OCI-LY3 (cell line): ENCODE measurements at regions not wholly inside any gene's neighbourhood (a gene's known extent, or its start where the extent isn't known, plus 50 kb on each side); places are given as distances from the start of the nearest gene placed in this dataset.

Source experiments
- H2AFZ ChIP-seq: fragments of 200-600, 300-600 bp; shearing (Covaris generic); 2 replicates; pipeline ENCODE4 v1.6.0; 2014; ENCODE audit warnings: antibody characterized with exemption, low read depth, low read length
- H3K27ac ChIP-seq: fragments of 200-600, 300-600 bp; sonication (generic); 2 replicates; pipeline ENCODE4 v1.5.1; 2014; ENCODE audit warnings: mild to moderate bottlenecking, low read length, moderate library complexity, mixed read lengths
- H3K27me3 ChIP-seq: fragments of 200-600, 300-600 bp; sonication (generic); 2 replicates; pipeline ENCODE4 v1.6.1; 2014; ENCODE audit warnings: low read depth, low read length, mixed read lengths
- H3K36me3 ChIP-seq: fragments of 200-600, 300-600 bp; sonication (generic); replicated peaks from 2 replicates; pipeline ENCODE3; 2014; ENCODE audit warnings: low read depth, low read length, mixed read lengths
- H3K4me1 ChIP-seq: fragments of 300-600, 200-600 bp; sonication (generic); 2 replicates; pipeline ENCODE4 v1.6.1; 2014; ENCODE audit warnings: low read length, mixed read lengths
- H3K4me2 ChIP-seq: fragments of 200-600, 300-600 bp; sonication (generic); 2 replicates; pipeline ENCODE4 v1.6.1; 2014; ENCODE audit warnings: low read length, mixed read lengths
- H3K4me3 ChIP-seq: fragments of 300-600, 200-600 bp; sonication (generic); 2 replicates; pipeline ENCODE4 v1.5.1; 2014; ENCODE audit warnings: antibody characterized with exemption, mild to moderate bottlenecking, low read length, moderate library complexity
- H3K79me2 ChIP-seq: fragments of 300-600, 200-600 bp; shearing (Covaris generic); 2 replicates; pipeline ENCODE4 v1.6.1; 2014; ENCODE audit warnings: mild to moderate bottlenecking, low read length, mixed read lengths
- H3K9ac ChIP-seq: fragments of 300-600, 200-600 bp; shearing (Covaris generic); 2 replicates; pipeline ENCODE4 v1.6.0; 2014; ENCODE audit warnings: mild to moderate bottlenecking, low read length, moderate library complexity
- H3K9me3 ChIP-seq: fragments of 200-600, 300-600 bp; shearing (Covaris generic); 2 replicates; pipeline ENCODE4 v1.6.1; 2014; ENCODE audit warnings: low read length, mixed read lengths; ENCODE audit not compliant: insufficient read depth
- H4K20me1 ChIP-seq: fragments of 200-600, 300-600 bp; sonication (generic); 2 replicates; pipeline ENCODE4 v1.6.1; 2016; ENCODE audit warnings: low read length, mixed read lengths; ENCODE audit not compliant: insufficient read depth
- EZH2phosphoT487 ChIP-seq: fragments of 200-600 bp; shearing (Covaris generic); IDR thresholded peaks from 2 replicates; pipeline ENCODE4 v1.6.1; 2018; ENCODE audit warnings: antibody characterized with exemption, mixed run types, low read depth
- TF ChIP-seq, protein P1 (sequence below): fragments of 200-600, 300-600 bp; sonication (generic); IDR thresholded peaks from 2 replicates; pipeline ENCODE4 v1.5.1; 2014; ENCODE audit warnings: antibody characterized with exemption, low read length, low read depth

DNA sequence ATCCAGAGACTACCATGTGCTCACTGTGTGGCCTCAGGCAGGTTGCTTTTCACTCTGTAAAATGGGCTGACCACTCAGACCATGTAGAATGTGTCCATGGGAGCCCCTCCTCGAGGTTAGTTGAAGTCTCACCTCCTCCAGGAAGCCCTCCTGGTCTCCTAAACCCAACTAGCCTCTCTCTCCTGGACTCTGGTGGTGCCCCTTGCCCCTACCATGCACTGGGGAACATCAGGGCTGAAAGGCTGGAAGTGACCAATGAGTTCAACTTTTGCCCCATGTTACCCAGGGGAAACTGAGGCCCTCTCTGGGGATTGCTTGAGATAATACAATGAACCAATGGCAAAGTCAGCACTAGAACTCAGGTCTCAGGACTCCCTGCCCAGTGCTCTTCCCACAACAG, 69.2 kb upstream of the SLC6A6 start:
- H3K9me3 ChIP-seq, result no peaks in the 10 kb centered on the region
- H3K27ac ChIP-seq, result no peak overlapping the region
- TF ChIP-seq EZH2phosphoT487, result no peak
- TF ChIP-seq, protein P1, sequence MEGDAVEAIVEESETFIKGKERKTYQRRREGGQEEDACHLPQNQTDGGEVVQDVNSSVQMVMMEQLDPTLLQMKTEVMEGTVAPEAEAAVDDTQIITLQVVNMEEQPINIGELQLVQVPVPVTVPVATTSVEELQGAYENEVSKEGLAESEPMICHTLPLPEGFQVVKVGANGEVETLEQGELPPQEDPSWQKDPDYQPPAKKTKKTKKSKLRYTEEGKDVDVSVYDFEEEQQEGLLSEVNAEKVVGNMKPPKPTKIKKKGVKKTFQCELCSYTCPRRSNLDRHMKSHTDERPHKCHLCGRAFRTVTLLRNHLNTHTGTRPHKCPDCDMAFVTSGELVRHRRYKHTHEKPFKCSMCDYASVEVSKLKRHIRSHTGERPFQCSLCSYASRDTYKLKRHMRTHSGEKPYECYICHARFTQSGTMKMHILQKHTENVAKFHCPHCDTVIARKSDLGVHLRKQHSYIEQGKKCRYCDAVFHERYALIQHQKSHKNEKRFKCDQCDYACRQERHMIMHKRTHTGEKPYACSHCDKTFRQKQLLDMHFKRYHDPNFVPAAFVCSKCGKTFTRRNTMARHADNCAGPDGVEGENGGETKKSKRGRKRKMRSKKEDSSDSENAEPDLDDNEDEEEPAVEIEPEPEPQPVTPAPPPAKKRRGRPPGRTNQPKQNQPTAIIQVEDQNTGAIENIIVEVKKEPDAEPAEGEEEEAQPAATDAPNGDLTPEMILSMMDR, result no peak
- peaks cover 27% of the 10 kb centered on the region for H3K27me3 ChIP-seq
- H4K20me1 ChIP-seq, result no peaks in the 10 kb centered on the region
- no peak overlapping the region for H3K4me2 ChIP-seq
- H3K36me3 ChIP-seq, result no peaks in the 10 kb centered on the region
- no peak overlapping the region for H2AFZ ChIP-seq
- H3K79me2 ChIP-seq, result no peaks in the 10 kb centered on the region
- H3K9ac ChIP-seq, result no peak overlapping the region
- no peaks in the 10 kb centered on the region for H3K4me1 ChIP-seq
- H3K4me3 ChIP-seq, result no peak overlapping the region

DNA sequence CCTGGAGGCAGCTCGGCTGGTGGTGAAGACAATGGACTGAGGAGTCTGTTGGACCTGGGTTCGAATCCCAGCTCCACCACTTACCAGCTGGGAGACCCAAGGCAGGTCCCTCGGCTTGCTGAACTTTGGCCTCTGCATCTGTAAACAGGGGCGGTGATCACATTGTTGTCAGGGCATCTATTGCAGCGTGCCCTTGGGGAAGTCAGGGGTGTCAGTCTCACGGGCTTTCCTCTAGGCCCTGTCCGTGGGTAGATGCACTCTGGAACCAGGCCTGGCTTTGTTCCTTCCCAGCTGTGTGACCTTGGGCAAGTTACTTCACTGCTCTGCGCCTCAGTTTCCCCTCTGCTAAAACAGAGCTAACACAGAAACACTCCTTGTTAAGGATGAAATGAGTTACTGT, 68.8 kb upstream of the SLC6A6 start:
- no peak overlapping the region for H3K4me2 ChIP-seq
- H3K4me1 ChIP-seq, result no peaks in the 10 kb centered on the region
- H2AFZ ChIP-seq, result no peak overlapping the region
- H3K27ac ChIP-seq, result no peak overlapping the region
- no peaks in the 10 kb centered on the region for H3K79me2 ChIP-seq
- H3K9ac ChIP-seq, result no peak overlapping the region
- TF ChIP-seq EZH2phosphoT487, result no peak
- TF ChIP-seq, protein P1, result no peak
- H3K27me3 ChIP-seq, result peaks cover 26% of the 10 kb centered on the region
- no peak overlapping the region for H3K4me3 ChIP-seq
- H4K20me1 ChIP-seq, result no peaks in the 10 kb centered on the region
- H3K36me3 ChIP-seq, result no peaks in the 10 kb centered on the region
- H3K9me3 ChIP-seq, result no peaks in the 10 kb centered on the region

DNA sequence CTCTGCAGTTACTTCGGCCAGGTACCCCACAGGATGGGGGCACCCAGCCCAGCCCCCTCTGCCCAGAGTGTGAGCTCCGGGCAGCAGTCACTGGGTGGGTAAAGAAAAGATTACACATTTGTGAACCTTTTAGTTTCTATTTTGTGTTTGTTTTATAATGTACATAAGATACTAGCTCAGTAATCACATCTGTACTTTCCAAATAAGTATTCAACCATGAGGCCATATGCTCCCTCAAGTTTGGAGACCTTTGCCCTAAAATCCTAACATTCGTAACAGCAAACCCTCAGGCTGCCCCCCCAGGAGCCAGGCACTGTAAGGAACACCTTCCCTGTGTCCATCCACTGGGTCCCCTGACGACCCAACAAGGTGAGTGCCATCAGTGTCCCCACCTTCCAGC, 68.3 kb upstream of the SLC6A6 start:
- no peaks in the 10 kb centered on the region for H3K36me3 ChIP-seq
- H3K27me3 ChIP-seq, result peaks cover 20% of the 10 kb centered on the region
- no peak overlapping the region for H3K27ac ChIP-seq
- no peaks in the 10 kb centered on the region for H3K9me3 ChIP-seq
- no peak overlapping the region for H3K9ac ChIP-seq
- H2AFZ ChIP-seq, result no peak overlapping the region
- no peaks in the 10 kb centered on the region for H3K79me2 ChIP-seq
- TF ChIP-seq, protein P1, result no peak
- no peak for TF ChIP-seq EZH2phosphoT487
- H3K4me3 ChIP-seq, result no peak overlapping the region
- H4K20me1 ChIP-seq, result no peaks in the 10 kb centered on the region
- no peak overlapping the region for H3K4me2 ChIP-seq
- H3K4me1 ChIP-seq, result no peaks in the 10 kb centered on the region

DNA sequence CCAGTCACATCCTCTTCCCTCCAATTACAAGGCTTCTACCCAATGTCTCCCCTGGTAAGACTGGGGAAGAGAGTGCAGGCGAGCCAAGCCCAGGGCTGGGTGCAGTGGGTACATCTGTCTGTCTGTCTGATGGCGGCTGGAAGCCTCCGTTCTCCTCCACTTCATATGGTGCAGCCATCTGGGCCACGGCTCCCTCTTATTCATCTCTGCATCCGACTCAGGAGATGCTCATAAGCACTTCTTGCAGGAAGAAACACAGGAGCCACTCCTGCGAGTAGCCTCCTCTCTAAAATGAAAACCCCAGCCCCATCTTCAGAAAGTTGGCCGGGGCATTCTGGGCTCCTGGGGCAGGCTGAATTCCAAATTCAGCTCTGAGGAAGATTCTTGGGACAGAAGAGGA, 67.5 kb upstream of the SLC6A6 start:
- Histone ChIP-seq H3K27me3 (peaks cover 16% of the 10 kb centered on the region; the same call in 1 of the 2 replicates), H3K36me3 (no peaks in the 10 kb centered on the region), H4K20me1 (no peaks in the 10 kb centered on the region), H3K27ac (no peak overlapping the region), H3K4me2 (no peak overlapping the region), H3K4me3 (no peak overlapping the region), H3K9me3 (no peaks in the 10 kb centered on the region), H3K9ac (no peak overlapping the region), H2AFZ (no peak overlapping the region), H3K79me2 (no peaks in the 10 kb centered on the region), H3K4me1 (no peaks in the 10 kb centered on the region)
- TF ChIP-seq, protein P1, result no peak
- no peak for TF ChIP-seq EZH2phosphoT487
